ENCODE measurements at regions not wholly inside any gene's neighbourhood (a gene's known extent, or its start where the extent isn't known, plus 50 kb on each side); places are given as distances from the start of the nearest gene placed in this dataset.
A peak's percentile ranks its signal among the peaks of the same experiment; 100 is the strongest.

DNA sequence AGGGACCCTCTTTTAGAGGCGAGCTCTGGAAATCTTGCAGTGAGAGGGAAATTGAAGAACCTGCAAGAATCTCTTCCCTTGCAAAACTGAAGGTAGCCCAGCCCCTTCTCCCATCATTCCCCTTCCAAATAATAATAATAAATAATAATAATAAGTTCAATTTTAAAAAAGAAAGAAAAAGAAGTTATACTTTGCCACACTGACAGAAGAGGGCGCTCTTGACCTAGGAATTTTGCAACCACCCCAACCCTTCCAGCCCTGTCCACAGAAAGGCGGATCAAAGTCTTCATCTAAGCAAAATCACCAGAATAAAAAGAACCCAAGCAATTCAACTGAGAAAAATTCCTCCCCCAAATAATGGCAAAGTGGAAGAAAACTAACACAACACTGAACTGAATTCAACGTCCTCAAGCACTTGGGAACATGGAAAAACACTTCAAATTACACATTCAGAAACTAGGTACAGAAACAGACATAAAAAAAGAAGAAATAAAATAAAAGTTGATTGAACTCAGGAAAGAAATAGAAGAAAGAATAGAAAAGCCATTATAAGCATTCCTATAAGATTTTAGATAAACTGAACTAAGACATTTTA, 98.9 kb upstream of the GLS start:
- TF ChIP-seq MAZ (IDR thresholded peaks at IDR 0.05; ENCODE audit: borderline replicate concordance, low read depth, low read length): no peak
- TF ChIP-seq, protein P1, sequence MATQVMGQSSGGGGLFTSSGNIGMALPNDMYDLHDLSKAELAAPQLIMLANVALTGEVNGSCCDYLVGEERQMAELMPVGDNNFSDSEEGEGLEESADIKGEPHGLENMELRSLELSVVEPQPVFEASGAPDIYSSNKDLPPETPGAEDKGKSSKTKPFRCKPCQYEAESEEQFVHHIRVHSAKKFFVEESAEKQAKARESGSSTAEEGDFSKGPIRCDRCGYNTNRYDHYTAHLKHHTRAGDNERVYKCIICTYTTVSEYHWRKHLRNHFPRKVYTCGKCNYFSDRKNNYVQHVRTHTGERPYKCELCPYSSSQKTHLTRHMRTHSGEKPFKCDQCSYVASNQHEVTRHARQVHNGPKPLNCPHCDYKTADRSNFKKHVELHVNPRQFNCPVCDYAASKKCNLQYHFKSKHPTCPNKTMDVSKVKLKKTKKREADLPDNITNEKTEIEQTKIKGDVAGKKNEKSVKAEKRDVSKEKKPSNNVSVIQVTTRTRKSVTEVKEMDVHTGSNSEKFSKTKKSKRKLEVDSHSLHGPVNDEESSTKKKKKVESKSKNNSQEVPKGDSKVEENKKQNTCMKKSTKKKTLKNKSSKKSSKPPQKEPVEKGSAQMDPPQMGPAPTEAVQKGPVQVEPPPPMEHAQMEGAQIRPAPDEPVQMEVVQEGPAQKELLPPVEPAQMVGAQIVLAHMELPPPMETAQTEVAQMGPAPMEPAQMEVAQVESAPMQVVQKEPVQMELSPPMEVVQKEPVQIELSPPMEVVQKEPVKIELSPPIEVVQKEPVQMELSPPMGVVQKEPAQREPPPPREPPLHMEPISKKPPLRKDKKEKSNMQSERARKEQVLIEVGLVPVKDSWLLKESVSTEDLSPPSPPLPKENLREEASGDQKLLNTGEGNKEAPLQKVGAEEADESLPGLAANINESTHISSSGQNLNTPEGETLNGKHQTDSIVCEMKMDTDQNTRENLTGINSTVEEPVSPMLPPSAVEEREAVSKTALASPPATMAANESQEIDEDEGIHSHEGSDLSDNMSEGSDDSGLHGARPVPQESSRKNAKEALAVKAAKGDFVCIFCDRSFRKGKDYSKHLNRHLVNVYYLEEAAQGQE (IDR thresholded peaks at IDR 0.05): no peak
- TF ChIP-seq, protein P2, sequence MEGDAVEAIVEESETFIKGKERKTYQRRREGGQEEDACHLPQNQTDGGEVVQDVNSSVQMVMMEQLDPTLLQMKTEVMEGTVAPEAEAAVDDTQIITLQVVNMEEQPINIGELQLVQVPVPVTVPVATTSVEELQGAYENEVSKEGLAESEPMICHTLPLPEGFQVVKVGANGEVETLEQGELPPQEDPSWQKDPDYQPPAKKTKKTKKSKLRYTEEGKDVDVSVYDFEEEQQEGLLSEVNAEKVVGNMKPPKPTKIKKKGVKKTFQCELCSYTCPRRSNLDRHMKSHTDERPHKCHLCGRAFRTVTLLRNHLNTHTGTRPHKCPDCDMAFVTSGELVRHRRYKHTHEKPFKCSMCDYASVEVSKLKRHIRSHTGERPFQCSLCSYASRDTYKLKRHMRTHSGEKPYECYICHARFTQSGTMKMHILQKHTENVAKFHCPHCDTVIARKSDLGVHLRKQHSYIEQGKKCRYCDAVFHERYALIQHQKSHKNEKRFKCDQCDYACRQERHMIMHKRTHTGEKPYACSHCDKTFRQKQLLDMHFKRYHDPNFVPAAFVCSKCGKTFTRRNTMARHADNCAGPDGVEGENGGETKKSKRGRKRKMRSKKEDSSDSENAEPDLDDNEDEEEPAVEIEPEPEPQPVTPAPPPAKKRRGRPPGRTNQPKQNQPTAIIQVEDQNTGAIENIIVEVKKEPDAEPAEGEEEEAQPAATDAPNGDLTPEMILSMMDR (IDR thresholded peaks at IDR 0.05): peak; percentile 90
- no peak for TF ChIP-seq SREBF2 (IDR thresholded peaks at IDR 0.05)
- no peak for TF ChIP-seq CBX2 (IDR thresholded peaks at IDR 0.05; ENCODE audit: borderline replicate concordance, low read depth)
- no peak for TF ChIP-seq NPAS2 (CRISPR knock-in tag; IDR thresholded peaks at IDR 0.05; ENCODE audit: borderline replicate concordance)
- TF ChIP-seq SMC3 (IDR thresholded peaks at IDR 0.05): peak; percentile 90
- no peak for TF ChIP-seq MAFK (IDR thresholded peaks at IDR 0.05; ENCODE audit: partially characterized antibody)
- TF ChIP-seq, protein P3, sequence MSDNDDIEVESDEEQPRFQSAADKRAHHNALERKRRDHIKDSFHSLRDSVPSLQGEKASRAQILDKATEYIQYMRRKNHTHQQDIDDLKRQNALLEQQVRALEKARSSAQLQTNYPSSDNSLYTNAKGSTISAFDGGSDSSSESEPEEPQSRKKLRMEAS (IDR thresholded peaks at IDR 0.05): no peak
- TF ChIP-seq ESRRA (IDR thresholded peaks at IDR 0.05; ENCODE audit: borderline replicate concordance, low read length): no peak
- TF ChIP-seq TP53 (CRISPR knock-in tag; IDR thresholded peaks at IDR 0.05): no peak
- TF ChIP-seq RNF2 (IDR thresholded peaks at IDR 0.05; ENCODE audit: borderline replicate concordance, low read depth): no peak
- no peak for TF ChIP-seq POLR2AphosphoS2 (conservative IDR thresholded peaks at IDR 0.05; ENCODE audit: low read length)
- TF ChIP-seq PHF8 (IDR thresholded peaks at IDR 0.05; ENCODE audit: borderline replicate concordance, low read depth): no peak
